HEK293 (cell line): ENCODE measurements at regions not wholly inside any gene's neighbourhood (a gene's known extent, or its start where the extent isn't known, plus 50 kb on each side); places are given as distances from the start of the nearest gene placed in this dataset.

Experiments used
- CTCF ChIP-seq: fragments of 450-650 bp; formaldehyde crosslinking; IDR thresholded peaks from 2 replicates; pipeline ENCODE4 v1.5.1; 2016; ENCODE audit warnings: missing biosample characterization, missing genetic modification characterization
- ZBTB1 ChIP-seq: fragments of 450-650 bp; formaldehyde crosslinking; IDR thresholded peaks from 2 replicates; pipeline ENCODE4 v1.5.1; 2016; ENCODE audit warnings: missing biosample characterization, missing genetic modification characterization
- ZNF10 ChIP-seq: fragments of 450-650 bp; formaldehyde crosslinking; IDR thresholded peaks from 2 replicates; pipeline ENCODE4 v1.5.1; 2017; ENCODE audit warnings: missing biosample characterization, missing genetic modification characterization
- ZNF138 ChIP-seq: fragments of 450-650 bp; formaldehyde crosslinking; IDR thresholded peaks from 2 replicates; pipeline ENCODE4 v1.5.1; 2016; ENCODE audit warnings: missing biosample characterization, missing genetic modification characterization, borderline replicate concordance
- ZNF529 ChIP-seq: fragments of 450-650 bp; formaldehyde crosslinking; IDR thresholded peaks from 2 replicates; pipeline ENCODE4 v1.5.1; 2017; ENCODE audit warnings: missing genetic modification characterization, missing biosample characterization; ENCODE audit not compliant: insufficient replicate concordance
- ZNF544 ChIP-seq: fragments of 450-650 bp; formaldehyde crosslinking; IDR thresholded peaks from 2 replicates; pipeline ENCODE4 v1.5.0; 2017; ENCODE audit warnings: missing biosample characterization, missing genetic modification characterization

- no peak for TF ChIP-seq ZNF10 (tag by site-specific recombination)
- TF ChIP-seq ZNF529 (tag by site-specific recombination): no peak
- TF ChIP-seq ZNF138 (tag by site-specific recombination): no peak
- TF ChIP-seq ZBTB1 (tag by site-specific recombination): no peak
- no peak for TF ChIP-seq CTCF (tag by site-specific recombination)
- no peak for TF ChIP-seq ZNF544 (tag by site-specific recombination)
Observed at GRCh38 chr3:8286749-8287148, 214.9 kb upstream of the LMCD1 start.
